ENCODE measurements at regions not wholly inside any gene's neighbourhood (a gene's known extent, or its start where the extent isn't known, plus 50 kb on each side); places are given as distances from the start of the nearest gene placed in this dataset.

DNA sequence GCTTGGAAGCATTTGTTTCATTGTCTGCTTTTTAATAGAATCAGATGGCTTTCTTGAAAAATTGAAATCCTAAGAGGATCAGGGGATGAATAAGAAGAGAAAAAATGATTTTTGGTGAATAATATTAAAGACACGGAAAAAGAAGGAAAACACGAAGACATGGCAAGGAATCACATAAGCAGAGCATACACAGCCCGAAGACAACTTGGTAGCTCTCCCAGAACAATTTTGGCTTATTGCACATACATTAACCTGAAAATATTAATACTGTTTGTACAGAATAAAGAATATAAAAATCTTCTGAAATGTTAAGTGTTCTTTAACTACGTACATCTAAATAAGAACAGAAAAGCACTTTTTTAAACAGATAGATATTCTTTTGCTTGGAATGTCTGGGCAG is 150.0 kb downstream of the SHOX2 start:
- Histone ChIP-seq H3K9me3 (ENCODE audit: control insufficient read depth, insufficient read depth, low read length) (no peaks in the 10 kb centered on the region), H3K36me3 (ENCODE audit: control insufficient read depth, insufficient read depth, low read length) (no peaks in the 10 kb centered on the region), H3K4me3 (ENCODE audit: low read depth, low read length) (no peak overlapping the region), H3K9ac (ENCODE audit: low read depth, low read length) (no peak overlapping the region), H3K4me1 (ENCODE audit: control insufficient read depth, insufficient read depth, low read length) (no peaks in the 10 kb centered on the region), H3K27me3 (ENCODE audit: control insufficient read depth, insufficient read depth, low read length) (no peaks in the 10 kb centered on the region)

DNA sequence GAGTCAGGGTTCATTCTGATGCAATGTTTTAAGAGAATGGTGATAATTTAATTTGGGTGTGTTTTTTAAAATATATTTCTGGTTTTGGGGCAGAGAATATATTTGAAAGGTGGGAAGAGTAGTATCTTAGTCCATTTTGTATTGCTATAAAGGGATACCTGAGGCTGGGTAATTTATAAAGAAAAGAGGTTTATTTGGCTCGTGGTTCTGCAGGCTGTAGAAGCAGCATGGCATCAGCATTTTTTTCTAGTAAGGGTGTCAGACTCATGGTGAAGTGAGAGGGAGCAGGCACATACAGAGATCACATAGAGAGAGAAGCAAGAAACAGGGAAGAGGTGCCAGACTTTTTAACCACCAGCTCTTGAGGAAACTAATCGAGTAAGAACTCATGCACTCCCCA is 152.7 kb downstream of the SHOX2 start:
- H3K9me3 ChIP-seq (ENCODE audit: control insufficient read depth, insufficient read depth, low read length) = no peaks in the 10 kb centered on the region
- no peak overlapping the region for H3K4me3 ChIP-seq (ENCODE audit: low read depth, low read length)
- no peak overlapping the region for H3K9ac ChIP-seq (ENCODE audit: low read depth, low read length)
- H3K36me3 ChIP-seq (ENCODE audit: control insufficient read depth, insufficient read depth, low read length) = no peaks in the 10 kb centered on the region
- no peaks in the 10 kb centered on the region for H3K4me1 ChIP-seq (ENCODE audit: control insufficient read depth, insufficient read depth, low read length)
- no peaks in the 10 kb centered on the region for H3K27me3 ChIP-seq (ENCODE audit: control insufficient read depth, insufficient read depth, low read length)

- H3K9ac ChIP-seq (ENCODE audit: low read depth, low read length) = no peak overlapping the region
- H3K9me3 ChIP-seq (ENCODE audit: control insufficient read depth, insufficient read depth, low read length) = no peaks in the 10 kb centered on the region
- H3K27me3 ChIP-seq (ENCODE audit: control insufficient read depth, insufficient read depth, low read length) = no peaks in the 10 kb centered on the region
- no peak overlapping the region for H3K4me3 ChIP-seq (ENCODE audit: low read depth, low read length)
- no peaks in the 10 kb centered on the region for H3K36me3 ChIP-seq (ENCODE audit: control insufficient read depth, insufficient read depth, low read length)
- H3K4me1 ChIP-seq (ENCODE audit: control insufficient read depth, insufficient read depth, low read length) = no peaks in the 10 kb centered on the region
Measured at GRCh38 chr3:157948605-157949383, 157.4 kb downstream of the SHOX2 start.

DNA sequence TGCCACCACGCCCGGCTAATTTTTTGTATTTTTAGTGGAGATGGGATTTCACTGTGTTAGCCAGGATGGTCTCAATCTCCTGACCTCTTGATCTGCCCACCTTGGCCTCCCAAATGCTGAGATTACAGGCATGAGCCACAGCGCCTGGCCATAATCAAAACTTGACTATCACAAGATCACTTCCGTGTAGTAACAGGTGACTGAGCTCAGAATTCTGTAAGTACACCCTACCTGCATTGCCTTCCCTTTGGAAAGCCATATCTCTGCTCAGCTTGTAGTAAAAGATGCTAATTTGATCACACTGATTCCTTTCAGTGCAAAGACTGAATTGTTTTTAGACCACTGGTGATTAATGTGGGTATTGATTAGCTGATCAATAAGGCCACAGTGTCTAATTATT is 167.1 kb downstream of the SHOX2 start:
- H3K9me3 ChIP-seq (ENCODE audit: control insufficient read depth, insufficient read depth, low read length) = no peaks in the 10 kb centered on the region
- no peak overlapping the region for H3K9ac ChIP-seq (ENCODE audit: low read depth, low read length)
- H3K36me3 ChIP-seq (ENCODE audit: control insufficient read depth, insufficient read depth, low read length) = no peaks in the 10 kb centered on the region
- no peak overlapping the region for H3K4me3 ChIP-seq (ENCODE audit: low read depth, low read length)
- no peaks in the 10 kb centered on the region for H3K4me1 ChIP-seq (ENCODE audit: control insufficient read depth, insufficient read depth, low read length)
- no peaks in the 10 kb centered on the region for H3K27me3 ChIP-seq (ENCODE audit: control insufficient read depth, insufficient read depth, low read length)

- H3K4me3 ChIP-seq (ENCODE audit: low read depth, low read length) = no peak overlapping the region
- no peak overlapping the region for H3K9ac ChIP-seq (ENCODE audit: low read depth, low read length)
Measured at GRCh38 chr3:157938154-157938779, 168.0 kb downstream of the SHOX2 start.

DNA sequence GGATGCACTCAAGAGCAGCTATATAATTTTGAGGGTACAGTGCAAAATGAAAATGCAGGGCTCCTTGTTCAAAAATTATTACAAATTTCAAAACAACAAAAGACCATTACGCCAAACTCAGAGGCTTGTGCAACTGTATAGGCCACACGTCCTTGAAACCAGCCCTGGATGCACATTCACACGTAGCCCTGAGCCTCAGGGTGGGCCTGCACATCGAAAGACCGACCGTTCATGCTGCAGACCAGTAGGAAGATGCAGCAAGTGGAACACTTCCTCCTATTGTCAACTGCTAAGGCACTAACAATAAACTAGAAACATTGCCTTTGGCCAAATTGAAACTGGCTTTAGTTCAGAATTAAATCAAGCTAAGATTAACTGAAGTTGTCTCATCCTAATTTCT is 174.7 kb downstream of the SHOX2 start:
- Histone ChIP-seq H3K9ac (ENCODE audit: low read depth, low read length) (no peak overlapping the region), H3K9me3 (ENCODE audit: control insufficient read depth, insufficient read depth, low read length) (no peaks in the 10 kb centered on the region)

More at GRCh38 chr3:157938154-157938779, 168.0 kb downstream of the SHOX2 start:
- H3K36me3 ChIP-seq (ENCODE audit: control insufficient read depth, insufficient read depth, low read length) = no peaks in the 10 kb centered on the region
- no peaks in the 10 kb centered on the region for H3K27me3 ChIP-seq (ENCODE audit: control insufficient read depth, insufficient read depth, low read length)
- no peaks in the 10 kb centered on the region for H3K4me1 ChIP-seq (ENCODE audit: control insufficient read depth, insufficient read depth, low read length)
- H3K9me3 ChIP-seq (ENCODE audit: control insufficient read depth, insufficient read depth, low read length) = no peaks in the 10 kb centered on the region

GRCh38 chr3:157930000-157930780 is 176.0 kb downstream of the SHOX2 start:
- Histone ChIP-seq H3K4me1 (ENCODE audit: control insufficient read depth, insufficient read depth, low read length) (no peaks in the 10 kb centered on the region), H3K27me3 (ENCODE audit: control insufficient read depth, insufficient read depth, low read length) (no peaks in the 10 kb centered on the region), H3K9ac (ENCODE audit: low read depth, low read length) (no peak overlapping the region), H3K4me3 (ENCODE audit: low read depth, low read length) (no peak overlapping the region), H3K36me3 (ENCODE audit: control insufficient read depth, insufficient read depth, low read length) (no peaks in the 10 kb centered on the region), H3K9me3 (ENCODE audit: control insufficient read depth, insufficient read depth, low read length) (no peaks in the 10 kb centered on the region)

More for the DNA sequence above, 174.7 kb downstream of the SHOX2 start:
- no peak overlapping the region for H3K4me3 ChIP-seq (ENCODE audit: low read depth, low read length)
- H3K27me3 ChIP-seq (ENCODE audit: control insufficient read depth, insufficient read depth, low read length) = no peaks in the 10 kb centered on the region
- no peaks in the 10 kb centered on the region for H3K36me3 ChIP-seq (ENCODE audit: control insufficient read depth, insufficient read depth, low read length)
- no peaks in the 10 kb centered on the region for H3K4me1 ChIP-seq (ENCODE audit: control insufficient read depth, insufficient read depth, low read length)

- H3K27me3 ChIP-seq (ENCODE audit: control insufficient read depth, insufficient read depth, low read length) = no peaks in the 10 kb centered on the region
- no peak overlapping the region for H3K4me3 ChIP-seq (ENCODE audit: low read depth, low read length)
- H3K4me1 ChIP-seq (ENCODE audit: control insufficient read depth, insufficient read depth, low read length) = no peaks in the 10 kb centered on the region
- H3K9ac ChIP-seq (ENCODE audit: low read depth, low read length) = no peak overlapping the region
- no peaks in the 10 kb centered on the region for H3K9me3 ChIP-seq (ENCODE audit: control insufficient read depth, insufficient read depth, low read length)
- H3K36me3 ChIP-seq (ENCODE audit: control insufficient read depth, insufficient read depth, low read length) = no peaks in the 10 kb centered on the region
Measured at GRCh38 chr3:157926822-157927221, 179.4 kb downstream of the SHOX2 start.

DNA sequence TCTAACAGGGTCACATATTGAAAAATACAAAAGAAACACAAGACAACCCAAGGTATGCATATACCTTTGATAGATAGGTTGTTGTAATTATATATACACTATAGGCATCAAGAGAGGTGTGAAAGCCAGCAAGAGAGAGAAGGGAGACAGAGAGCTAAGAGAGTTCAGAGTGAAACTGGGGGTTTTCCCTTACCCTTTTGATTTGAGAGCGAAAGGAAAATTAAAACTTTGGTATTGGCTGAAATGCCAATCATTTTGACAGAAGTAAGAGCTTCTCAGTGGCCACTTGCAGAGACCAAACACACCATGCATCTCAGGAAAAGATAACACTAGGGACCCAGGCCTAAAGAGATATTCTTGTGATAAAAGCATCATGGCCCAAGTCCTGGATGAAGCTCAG is 183.6 kb downstream of the SHOX2 start:
- H3K4me3 ChIP-seq (ENCODE audit: low read depth, low read length) = no peak overlapping the region
- no peaks in the 10 kb centered on the region for H3K36me3 ChIP-seq (ENCODE audit: control insufficient read depth, insufficient read depth, low read length)
- H3K9ac ChIP-seq (ENCODE audit: low read depth, low read length) = no peak overlapping the region
- H3K4me1 ChIP-seq (ENCODE audit: control insufficient read depth, insufficient read depth, low read length) = no peaks in the 10 kb centered on the region
- H3K9me3 ChIP-seq (ENCODE audit: control insufficient read depth, insufficient read depth, low read length) = no peaks in the 10 kb centered on the region
- no peaks in the 10 kb centered on the region for H3K27me3 ChIP-seq (ENCODE audit: control insufficient read depth, insufficient read depth, low read length)

DNA sequence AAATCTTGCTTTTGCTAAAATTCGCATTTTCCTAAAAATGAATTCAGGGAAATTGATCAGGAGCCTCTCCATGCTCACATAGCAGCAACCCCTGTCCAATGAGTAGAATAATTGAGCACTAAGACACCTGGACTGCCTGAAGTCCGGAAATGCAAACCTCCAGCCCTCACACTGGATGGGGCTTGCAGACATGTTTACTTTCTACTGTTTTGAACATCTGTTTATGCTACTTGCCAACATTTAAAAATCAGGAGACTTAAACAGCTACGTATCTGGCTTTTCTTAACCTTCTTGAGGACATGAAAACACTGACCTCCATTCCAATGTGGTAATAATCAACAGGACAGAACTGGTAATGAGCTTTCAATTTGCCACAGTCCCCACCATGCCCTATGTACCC is 184.4 kb downstream of the SHOX2 start:
- no peaks in the 10 kb centered on the region for H3K36me3 ChIP-seq (ENCODE audit: control insufficient read depth, insufficient read depth, low read length)
- H3K4me3 ChIP-seq (ENCODE audit: low read depth, low read length) = no peak overlapping the region
- peaks cover 4% of the 10 kb centered on the region for H3K4me1 ChIP-seq (ENCODE audit: control insufficient read depth, insufficient read depth, low read length)
- no peaks in the 10 kb centered on the region for H3K9me3 ChIP-seq (ENCODE audit: control insufficient read depth, insufficient read depth, low read length)
- H3K27me3 ChIP-seq (ENCODE audit: control insufficient read depth, insufficient read depth, low read length) = no peaks in the 10 kb centered on the region
- H3K9ac ChIP-seq (ENCODE audit: low read depth, low read length) = no peak overlapping the region

GRCh38 chr3:157920822-157921700 is 185.2 kb downstream of the SHOX2 start:
- no peak overlapping the region for H3K9ac ChIP-seq (ENCODE audit: low read depth, low read length)
- no peaks in the 10 kb centered on the region for H3K36me3 ChIP-seq (ENCODE audit: control insufficient read depth, insufficient read depth, low read length)
- H3K9me3 ChIP-seq (ENCODE audit: control insufficient read depth, insufficient read depth, low read length) = no peaks in the 10 kb centered on the region
- H3K4me3 ChIP-seq (ENCODE audit: low read depth, low read length) = no peak overlapping the region
- H3K27me3 ChIP-seq (ENCODE audit: control insufficient read depth, insufficient read depth, low read length) = no peaks in the 10 kb centered on the region
- H3K4me1 ChIP-seq (ENCODE audit: control insufficient read depth, insufficient read depth, low read length) = peaks cover 6% of the 10 kb centered on the region

All from iPS-15b (cell line).